Large intestine (tissue), 3 donors: ENCODE measurements at regions not wholly inside any gene's neighbourhood (a gene's known extent, or its start where the extent isn't known, plus 50 kb on each side); places are given as distances from the start of the nearest gene placed in this dataset.

Source experiments
- DNase-seq, 2 donors: peaks; one replicate each; pipeline versions ENCODE4 v3.0.0 to v3.0.0-alpha.2; 2013
- H3K27ac ChIP-seq: one replicate; pipeline ENCODE4 v1.5.1; 2013; ENCODE audit warnings: low read length
- H3K27me3 ChIP-seq: 2 replicates; pipeline ENCODE4 v1.6.1; 2013; ENCODE audit warnings: low read length; ENCODE audit not compliant: control insufficient read depth, insufficient read depth
- H3K36me3 ChIP-seq: 2 replicates; pipeline ENCODE4 v1.6.1; 2013; ENCODE audit warnings: low read length; ENCODE audit not compliant: control insufficient read depth, insufficient read depth
- H3K4me1 ChIP-seq: one replicate; pipeline ENCODE4 v1.6.1; 2013; ENCODE audit warnings: low read length; ENCODE audit not compliant: control insufficient read depth, insufficient read depth
- H3K4me3 ChIP-seq: one replicate; pipeline ENCODE4 v1.5.1; 2013; ENCODE audit warnings: low read length
- H3K9me3 ChIP-seq: one replicate; pipeline ENCODE4 v1.6.1; 2013; ENCODE audit warnings: mild to moderate bottlenecking, low read depth, low read length, moderate library complexity; ENCODE audit not compliant: control insufficient read depth
- WGBS: methylation state at CpG from one replicate; pipeline ENCODE4 v1.1.5; 2013; ENCODE audit warnings: low lambda C conversion rate; ENCODE audit not compliant: insufficient coverage; 5-methylcytosine and 5-hydroxymethylcytosine counted together

- no peaks in the 10 kb centered on the region for H3K9me3 ChIP-seq
- 100% methylated on average over 1 of the region's 3 CpGs for WGBS
- H3K27ac ChIP-seq = no peak overlapping the region
- DNase-seq = no peak
- no peaks in the 10 kb centered on the region for H3K27me3 ChIP-seq
- no peaks in the 10 kb centered on the region for H3K36me3 ChIP-seq
- no peak overlapping the region for H3K4me3 ChIP-seq
- H3K4me1 ChIP-seq = no peaks in the 10 kb centered on the region
Observed at GRCh38 chr2:162992828-162993227, 154.3 kb upstream of the KCNH7 start.

DNA sequence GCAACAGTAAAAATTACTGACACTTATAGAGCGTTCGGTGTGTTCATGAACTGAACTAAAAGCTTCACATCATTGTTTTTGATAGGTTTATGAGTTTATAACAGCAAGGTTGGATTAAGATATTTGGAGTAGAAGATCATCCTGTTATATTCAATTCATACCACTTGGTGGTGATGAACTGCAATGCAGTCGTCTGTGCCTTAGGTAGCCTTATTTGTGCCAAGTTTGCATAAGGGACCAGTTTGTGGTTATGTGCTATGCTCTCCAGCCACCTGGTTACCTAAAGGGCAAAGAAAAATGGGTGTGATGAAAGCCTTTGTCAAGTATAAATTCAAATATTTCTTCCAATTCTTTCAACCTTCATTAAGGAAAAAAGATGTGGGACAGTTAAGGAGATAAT lies 150.9 kb upstream of the KCNH7 start:
- Histone ChIP-seq H3K4me1 (no peaks in the 10 kb centered on the region), H3K27me3 (no peaks in the 10 kb centered on the region), H3K27ac (no peak overlapping the region), H3K36me3 (no peaks in the 10 kb centered on the region), H3K9me3 (no peaks in the 10 kb centered on the region), H3K4me3 (no peak overlapping the region)
- no peak for DNase-seq
- no CpG with 5 or more reads among the region's 3 CpGs for WGBS

DNA sequence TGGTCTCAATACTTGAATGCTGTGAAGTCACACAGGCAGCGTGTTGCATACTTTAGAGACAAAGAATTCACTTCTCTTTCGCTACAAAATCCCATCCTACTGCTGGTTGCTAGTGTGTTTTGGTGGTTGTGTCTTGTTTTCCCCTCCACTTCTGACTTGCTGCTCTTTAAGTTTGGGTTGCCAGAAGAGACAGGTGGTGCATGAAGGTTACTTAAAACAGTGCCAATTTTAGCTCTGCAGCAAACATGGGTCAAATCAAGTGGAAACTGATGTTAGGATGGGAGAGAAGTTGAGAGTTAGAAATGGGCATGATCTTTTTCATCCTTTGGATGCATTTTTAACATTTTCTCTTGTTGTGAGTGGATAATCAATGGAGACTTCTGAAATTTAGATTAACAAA lies 136.2 kb upstream of the KCNH7 start:
- Histone ChIP-seq H3K27ac (no peak overlapping the region), H3K9me3 (no peaks in the 10 kb centered on the region), H3K36me3 (no peaks in the 10 kb centered on the region), H3K4me3 (no peak overlapping the region), H3K27me3 (no peaks in the 10 kb centered on the region), H3K4me1 (no peaks in the 10 kb centered on the region)
- DNase-seq = no peak
- WGBS = no CpG with 5 or more reads among the region's 2 CpGs

DNA sequence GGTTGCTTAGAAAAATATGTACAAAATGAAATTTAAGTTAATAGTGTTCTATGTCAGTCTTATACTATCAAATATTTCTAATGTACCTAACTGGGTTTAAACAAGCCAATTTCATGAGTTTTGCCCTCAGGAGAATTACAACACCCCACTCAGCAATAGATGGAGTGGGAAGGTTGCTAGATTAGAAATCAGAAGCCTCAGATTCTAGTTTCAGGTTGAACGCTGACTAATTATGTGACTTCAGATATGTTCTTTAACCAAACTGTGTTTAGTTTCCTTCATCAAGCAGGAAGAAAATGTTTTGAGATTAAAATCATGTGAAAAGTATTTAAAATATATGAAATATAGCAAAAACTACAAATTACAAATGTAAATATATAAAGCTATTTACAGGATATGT lies 133.8 kb upstream of the KCNH7 start:
- no peaks in the 10 kb centered on the region for H3K27me3 ChIP-seq
- no peaks in the 10 kb centered on the region for H3K9me3 ChIP-seq
- WGBS = no CpG with 5 or more reads among the region's 1 CpG
- no peaks in the 10 kb centered on the region for H3K4me1 ChIP-seq
- H3K4me3 ChIP-seq = no peak overlapping the region
- H3K27ac ChIP-seq = no peak overlapping the region
- H3K36me3 ChIP-seq = no peaks in the 10 kb centered on the region
- no peak for DNase-seq

GRCh38 chr2:162968306-162968705 lies 129.7 kb upstream of the KCNH7 start:
- H3K4me1 ChIP-seq = no peaks in the 10 kb centered on the region
- WGBS = no CpG with 5 or more reads among the region's 1 CpG
- no peaks in the 10 kb centered on the region for H3K9me3 ChIP-seq
- no peak overlapping the region for H3K4me3 ChIP-seq
- H3K27me3 ChIP-seq = no peaks in the 10 kb centered on the region
- no peak overlapping the region for H3K27ac ChIP-seq
- H3K36me3 ChIP-seq = no peaks in the 10 kb centered on the region
- DNase-seq = no peak

DNA sequence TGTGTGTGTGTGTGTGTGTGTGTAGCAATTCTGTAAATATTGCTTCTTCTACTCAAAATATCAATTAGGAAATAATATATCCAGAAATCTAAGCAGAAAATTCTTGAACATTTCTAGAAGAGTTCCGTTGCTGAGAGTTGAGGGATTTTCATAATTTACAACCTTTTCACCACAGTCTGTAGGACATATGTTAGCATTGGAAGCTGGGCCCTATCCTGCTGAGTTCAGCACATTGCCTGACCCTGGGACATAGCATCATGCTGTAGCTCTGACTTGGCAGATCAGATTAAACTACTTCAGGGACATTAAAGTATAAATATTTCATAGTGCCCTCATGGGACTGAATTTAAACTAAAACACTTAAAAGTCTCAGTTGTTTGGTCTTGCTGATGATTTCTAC lies 129.2 kb upstream of the KCNH7 start:
- Histone ChIP-seq H3K9me3 (no peaks in the 10 kb centered on the region), H3K27me3 (no peaks in the 10 kb centered on the region), H3K4me1 (no peaks in the 10 kb centered on the region), H3K4me3 (no peak overlapping the region), H3K36me3 (no peaks in the 10 kb centered on the region), H3K27ac (no peak overlapping the region)
- DNase-seq = no peak
- WGBS = no CpG with 5 or more reads among the region's 1 CpG

- 20% methylated on average over 1 of the region's 3 CpGs for WGBS
- Histone ChIP-seq H3K36me3 (no peaks in the 10 kb centered on the region), H3K4me3 (no peak overlapping the region), H3K4me1 (no peaks in the 10 kb centered on the region), H3K9me3 (no peaks in the 10 kb centered on the region), H3K27me3 (no peaks in the 10 kb centered on the region), H3K27ac (no peak overlapping the region)
- no peak for DNase-seq
Observed at GRCh38 chr2:162967147-162967546, 128.6 kb upstream of the KCNH7 start.

- no CpG with 5 or more reads among the region's 5 CpGs for WGBS
- Histone ChIP-seq H3K4me3 (no peak overlapping the region), H3K4me1 (no peaks in the 10 kb centered on the region), H3K27me3 (no peaks in the 10 kb centered on the region), H3K36me3 (no peaks in the 10 kb centered on the region), H3K9me3 (no peaks in the 10 kb centered on the region), H3K27ac (no peak overlapping the region)
- peak; percentile 9 to 49 for DNase-seq
Observed at GRCh38 chr2:162965191-162965590, 126.6 kb upstream of the KCNH7 start.

DNA sequence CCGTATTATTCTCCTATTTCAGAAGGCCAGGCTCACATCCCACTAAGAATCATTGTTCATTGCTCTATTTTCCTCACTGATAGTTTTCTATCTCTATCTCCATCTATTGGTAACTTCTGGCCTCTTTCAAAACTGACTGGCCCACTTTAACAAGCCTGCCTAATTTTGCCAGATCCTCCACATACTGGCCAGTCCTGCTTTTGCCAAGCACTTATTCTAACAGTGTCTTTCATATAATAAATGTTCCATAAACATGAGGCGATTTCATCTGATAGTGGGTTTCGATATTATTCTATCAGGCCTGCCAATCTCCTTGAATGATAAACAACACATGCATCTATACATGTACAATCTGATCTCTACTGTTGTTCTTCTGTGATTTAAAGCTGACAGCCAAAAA lies 125.9 kb upstream of the KCNH7 start:
- Histone ChIP-seq H3K27me3 (no peaks in the 10 kb centered on the region), H3K4me1 (no peaks in the 10 kb centered on the region), H3K4me3 (no peak overlapping the region), H3K9me3 (no peaks in the 10 kb centered on the region), H3K36me3 (no peaks in the 10 kb centered on the region), H3K27ac (no peak overlapping the region)
- no peak for DNase-seq
- WGBS = 87% methylated on average over 3 of the region's 3 CpGs

- peak in 1 of 2 donors; percentile 11 for DNase-seq
Observed at GRCh38 chr2:162963156-162963555, 124.6 kb upstream of the KCNH7 start.

DNA sequence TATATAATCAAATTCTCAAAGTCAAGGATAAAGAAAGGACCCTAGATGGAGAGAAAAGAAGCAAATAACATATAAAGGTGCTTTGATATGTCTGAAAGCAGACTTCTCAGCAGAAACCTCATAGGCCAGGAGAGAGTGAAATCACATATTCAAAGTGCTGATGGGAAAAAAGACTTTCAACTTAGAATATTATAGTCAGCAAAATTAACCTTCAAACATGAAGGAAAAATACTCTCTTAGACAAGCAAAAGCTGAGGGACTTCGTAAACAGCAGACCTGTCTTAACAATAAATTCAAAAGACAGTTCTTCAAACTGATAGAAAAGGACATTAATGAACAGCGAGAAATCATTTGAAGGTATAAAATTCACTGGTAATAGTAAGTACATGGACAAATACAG lies 107.2 kb upstream of the KCNH7 start:
- Histone ChIP-seq H3K9me3 (peaks cover 8% of the 10 kb centered on the region), H3K36me3 (no peaks in the 10 kb centered on the region), H3K4me3 (no peak overlapping the region), H3K27ac (no peak overlapping the region), H3K4me1 (no peaks in the 10 kb centered on the region), H3K27me3 (no peaks in the 10 kb centered on the region)
- 100% methylated on average over 2 of the region's 2 CpGs for WGBS
- no peak for DNase-seq

More at GRCh38 chr2:162963156-162963555, 124.6 kb upstream of the KCNH7 start:
- H3K36me3 ChIP-seq = no peaks in the 10 kb centered on the region
- no peak overlapping the region for H3K4me3 ChIP-seq
- H3K27ac ChIP-seq = no peak overlapping the region
- no peaks in the 10 kb centered on the region for H3K27me3 ChIP-seq
- H3K9me3 ChIP-seq = no peaks in the 10 kb centered on the region
- no peaks in the 10 kb centered on the region for H3K4me1 ChIP-seq
